ENCODE measurements at regions not wholly inside any gene's neighbourhood (a gene's known extent, or its start where the extent isn't known, plus 50 kb on each side); places are given as distances from the start of the nearest gene placed in this dataset.

- no peak for TF ChIP-seq POLR2A (IDR thresholded peaks at IDR 0.05)
- no peak for TF ChIP-seq CTCF (IDR thresholded peaks at IDR 0.05)
Measured at GRCh38 chr3:151631946-151632345, 101.8 kb upstream of the AADACL2 start.

Data from prostate gland (tissue), 2 donors.